MG63 (cell line): ENCODE measurements at regions not wholly inside any gene's neighbourhood (a gene's known extent, or its start where the extent isn't known, plus 50 kb on each side); places are given as distances from the start of the nearest gene placed in this dataset.
A peak's percentile ranks its signal among the peaks of the same experiment; 100 is the strongest.

Source experiments
- DNase-seq: peaks from one replicate; pipeline ENCODE4 v3.0.0-alpha.2; 2020
- H3K27me3 ChIP-seq: fragments of 250-450 bp; sonication (Bioruptor Pico); 2 replicates; pipeline ENCODE4 v1.5.1; 2020; ENCODE audit warnings: mild to moderate bottlenecking, moderate library complexity
- H3K36me3 ChIP-seq: fragments of 250-450 bp; sonication (Bioruptor Pico); 2 replicates; pipeline ENCODE4 v1.5.1; 2020; ENCODE audit warnings: mild to moderate bottlenecking, moderate library complexity
- H3K4me3 ChIP-seq: fragments of 250-450 bp; sonication (Bioruptor Pico); 2 replicates; pipeline ENCODE4 v1.5.1; 2020; ENCODE audit warnings: mild to moderate bottlenecking, moderate library complexity
- H3K9me3 ChIP-seq: fragments of 250-450 bp; sonication (Bioruptor Pico); 2 replicates; pipeline ENCODE4 v1.5.1; 2020; ENCODE audit warnings: mild to moderate bottlenecking, moderate library complexity

DNA sequence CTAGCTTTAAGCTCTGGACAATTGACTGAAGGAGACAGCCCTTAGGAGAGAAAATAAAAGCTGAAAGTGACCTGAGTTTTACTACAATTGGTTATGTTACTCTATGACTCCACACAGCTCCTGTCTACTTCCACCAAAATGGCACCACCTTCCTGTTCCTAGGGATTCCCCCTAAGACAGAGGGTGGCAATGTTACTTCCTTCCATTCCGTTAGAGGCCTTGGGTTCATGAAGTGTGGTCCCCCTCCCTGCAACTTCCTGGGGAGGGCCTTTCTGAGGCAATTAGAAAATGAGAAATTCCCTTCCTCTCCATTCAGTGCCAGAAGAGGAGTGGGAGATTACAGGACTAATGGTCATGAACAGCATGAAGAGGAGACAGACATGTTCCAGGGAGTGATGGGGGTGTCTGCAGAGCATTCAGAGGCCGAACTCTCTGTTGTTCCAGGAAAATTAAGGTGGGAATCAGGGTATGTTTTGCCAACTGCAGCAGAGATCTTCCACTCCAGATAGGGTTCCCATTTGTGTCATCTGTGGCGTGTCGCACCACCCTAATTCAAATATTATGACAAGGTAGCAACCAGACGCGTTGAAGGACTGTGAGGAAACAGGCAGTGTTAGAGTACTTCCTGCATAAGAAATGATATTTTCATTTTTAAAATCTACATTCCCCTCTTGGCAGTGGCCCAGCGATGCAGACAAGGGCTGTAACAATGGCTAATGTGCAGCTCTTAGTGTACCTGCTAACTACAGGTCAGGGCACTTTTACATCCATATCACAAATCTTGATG, 53.1 kb upstream of the TRIM67 start:
- H3K27me3 ChIP-seq: peaks cover 7% of the 10 kb centered on the region
- DNase-seq: no peak
- no peaks in the 10 kb centered on the region for H3K36me3 ChIP-seq
- no peaks in the 10 kb centered on the region for H3K9me3 ChIP-seq
- no peak overlapping the region for H3K4me3 ChIP-seq

DNA sequence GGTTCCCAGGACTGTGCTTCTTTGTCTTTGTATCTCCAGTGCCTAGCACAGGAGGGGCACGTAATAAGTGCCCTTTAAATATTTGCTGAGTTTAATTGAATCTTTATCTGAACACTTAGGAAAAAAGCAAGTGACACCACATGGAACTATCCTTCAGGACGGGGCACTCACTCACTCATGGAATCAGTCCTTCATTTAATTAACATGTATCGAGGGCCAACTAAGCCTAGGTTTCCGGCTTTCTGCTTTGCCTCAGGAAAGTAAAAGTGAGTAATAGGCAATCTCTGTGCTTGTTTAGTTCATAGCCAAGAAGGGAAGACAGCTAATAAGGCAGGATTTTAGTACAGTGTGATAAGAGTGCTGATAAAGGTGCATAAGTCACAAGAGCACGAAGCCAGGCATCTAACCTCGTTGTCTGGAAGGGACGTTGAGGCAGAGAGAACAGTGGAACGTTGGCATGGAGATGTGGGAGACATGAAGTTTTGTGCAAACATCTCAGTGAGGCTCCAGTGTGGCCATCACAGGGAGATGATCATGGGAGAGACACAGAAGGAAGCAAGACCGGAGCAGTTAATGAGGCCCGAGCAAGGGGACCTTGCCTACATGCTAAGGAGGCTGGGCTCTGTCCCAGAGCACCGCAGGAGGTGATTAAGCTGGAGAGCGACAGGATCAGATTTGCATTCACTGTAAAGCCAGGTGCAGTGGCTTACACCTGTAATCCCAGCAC, 54.1 kb upstream of the TRIM67 start:
- Histone ChIP-seq H3K36me3 (no peaks in the 10 kb centered on the region), H3K27me3 (no peaks in the 10 kb centered on the region; the same call in 1 of the 2 replicates), H3K4me3 (no peak overlapping the region), H3K9me3 (no peaks in the 10 kb centered on the region)
- no peak for DNase-seq

DNA sequence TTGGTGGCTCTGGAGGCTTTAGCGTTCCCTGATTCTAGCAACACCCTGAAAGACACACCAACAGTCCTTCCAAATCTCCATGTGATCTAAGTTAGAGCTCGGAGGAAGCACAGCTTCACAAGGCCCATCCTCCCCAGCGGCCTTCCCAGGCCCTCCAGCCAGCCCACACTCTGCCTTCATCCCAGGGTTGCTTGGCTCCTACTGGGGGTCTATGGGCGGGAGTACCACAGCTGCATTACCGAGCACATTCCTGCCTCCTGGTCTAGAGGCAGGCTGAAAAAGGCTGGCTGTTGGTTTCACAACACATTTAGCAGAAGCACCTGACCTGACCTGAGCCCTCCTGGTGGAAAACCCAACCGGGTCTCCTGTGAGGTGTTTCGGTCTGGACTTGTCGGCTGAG, 54.7 kb upstream of the TRIM67 start:
- no peaks in the 10 kb centered on the region for H3K27me3 ChIP-seq
- H3K9me3 ChIP-seq: no peaks in the 10 kb centered on the region
- DNase-seq: no peak
- H3K36me3 ChIP-seq: no peaks in the 10 kb centered on the region
- H3K4me3 ChIP-seq: no peak overlapping the region

DNA sequence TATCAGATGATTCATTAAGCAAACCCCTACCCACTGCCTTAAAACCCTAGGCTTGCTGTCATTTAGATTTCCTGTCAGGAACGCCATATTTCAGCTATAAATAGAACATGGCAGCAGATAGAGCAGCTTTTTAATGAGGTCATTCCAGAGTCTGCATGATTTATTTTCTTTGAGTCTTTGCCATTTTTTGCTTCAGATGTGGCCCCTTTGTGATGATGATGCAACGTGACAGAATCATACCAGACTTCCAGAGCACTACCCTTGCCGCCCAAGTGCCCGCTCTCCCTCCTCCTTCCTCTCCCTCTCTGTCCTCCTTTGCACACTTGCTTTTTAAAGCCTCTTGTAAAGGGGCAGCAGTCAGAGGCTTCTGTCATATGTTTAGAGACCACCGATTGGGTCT, 55.5 kb upstream of the TRIM67 start:
- peak; percentile 42 for DNase-seq
- no peaks in the 10 kb centered on the region for H3K36me3 ChIP-seq
- H3K9me3 ChIP-seq: no peaks in the 10 kb centered on the region
- no peaks in the 10 kb centered on the region for H3K27me3 ChIP-seq
- no peak overlapping the region for H3K4me3 ChIP-seq

DNA sequence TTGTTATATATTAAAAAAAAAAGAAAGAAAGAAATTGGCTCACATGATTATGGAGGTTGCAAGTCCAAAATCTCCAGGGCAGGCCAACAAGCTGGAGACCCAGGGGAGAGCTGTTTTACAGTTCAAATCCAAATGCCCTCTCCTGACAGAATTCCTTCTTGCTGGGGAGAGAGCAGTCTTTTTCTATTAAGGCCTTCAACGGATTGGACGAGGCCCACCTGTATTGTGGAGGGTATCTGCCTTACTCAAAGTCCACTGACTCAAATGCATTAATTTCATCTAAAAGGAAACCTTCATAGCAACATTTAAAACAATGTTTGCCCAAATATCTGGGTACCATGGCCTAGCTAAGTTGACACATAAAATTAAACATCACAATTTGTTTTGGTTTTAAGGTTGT, 56.9 kb upstream of the TRIM67 start:
- H3K36me3 ChIP-seq: no peaks in the 10 kb centered on the region
- no peaks in the 10 kb centered on the region for H3K27me3 ChIP-seq
- H3K9me3 ChIP-seq: no peaks in the 10 kb centered on the region
- H3K4me3 ChIP-seq: no peak overlapping the region
- DNase-seq: no peak

DNA sequence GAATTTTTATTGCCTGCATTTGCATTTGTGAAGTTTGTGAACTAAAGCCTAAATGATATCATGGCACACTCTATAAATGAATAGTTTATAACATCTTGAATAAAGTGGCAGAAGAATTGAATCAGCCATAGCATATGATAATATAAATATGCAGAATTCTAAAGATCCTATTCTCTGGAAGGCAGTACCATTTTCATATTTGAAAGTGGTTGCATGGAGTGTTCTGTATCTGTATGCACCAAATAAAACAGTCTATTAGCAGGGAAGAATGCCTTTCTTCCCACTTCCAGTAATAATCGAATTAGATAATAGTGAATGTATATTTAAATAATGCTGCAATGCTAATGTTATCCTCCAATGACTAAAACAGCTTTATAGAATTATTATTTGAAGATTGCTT, 57.9 kb upstream of the TRIM67 start:
- no peaks in the 10 kb centered on the region for H3K27me3 ChIP-seq

GRCh38 chr1:231099996-231100767, 60.1 kb upstream of the FAM89A start:
- H3K36me3 ChIP-seq: no peaks in the 10 kb centered on the region
- H3K9me3 ChIP-seq: no peaks in the 10 kb centered on the region
- no peak overlapping the region for H3K4me3 ChIP-seq
- peaks cover 2% of the 10 kb centered on the region for H3K27me3 ChIP-seq
- no peak for DNase-seq

More for the DNA sequence above, 57.9 kb upstream of the TRIM67 start:
- H3K4me3 ChIP-seq: no peak overlapping the region
- H3K36me3 ChIP-seq: no peaks in the 10 kb centered on the region
- no peak for DNase-seq
- no peaks in the 10 kb centered on the region for H3K9me3 ChIP-seq

GRCh38 chr1:231099311-231099710, 59.3 kb upstream of the FAM89A start:
- Histone ChIP-seq H3K9me3 (no peaks in the 10 kb centered on the region), H3K27me3 (peaks cover 10% of the 10 kb centered on the region), H3K4me3 (no peak overlapping the region), H3K36me3 (no peaks in the 10 kb centered on the region)
- no peak for DNase-seq

- no peak overlapping the region for H3K4me3 ChIP-seq
- no peaks in the 10 kb centered on the region for H3K36me3 ChIP-seq
- no peaks in the 10 kb centered on the region for H3K9me3 ChIP-seq
- H3K27me3 ChIP-seq: peaks cover 16% of the 10 kb centered on the region
- no peak for DNase-seq
Observed at GRCh38 chr1:231095595-231095994, 55.5 kb upstream of the FAM89A start.

DNA sequence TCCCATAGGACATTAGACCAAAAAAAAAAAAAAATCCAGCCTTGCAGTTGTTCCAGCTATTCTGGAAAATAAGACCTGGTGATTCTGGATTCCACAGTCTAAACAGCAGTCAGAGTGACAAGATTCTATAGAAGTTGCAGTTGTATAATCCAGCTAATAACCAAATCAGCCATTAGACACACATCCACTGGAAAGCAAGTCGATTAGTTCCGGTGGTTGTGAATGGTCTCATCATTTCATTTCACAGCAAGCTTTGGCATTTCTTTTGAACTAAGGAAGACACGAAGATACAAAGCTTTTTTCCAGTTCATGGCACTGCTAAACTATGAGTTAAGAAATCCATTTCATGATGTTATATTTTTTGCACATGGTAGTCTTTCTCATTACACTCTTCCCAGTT, 54.4 kb upstream of the FAM89A start:
- Histone ChIP-seq H3K27me3 (peaks cover 16% of the 10 kb centered on the region), H3K4me3 (no peak overlapping the region), H3K36me3 (no peaks in the 10 kb centered on the region), H3K9me3 (no peaks in the 10 kb centered on the region)
- no peak for DNase-seq

DNA sequence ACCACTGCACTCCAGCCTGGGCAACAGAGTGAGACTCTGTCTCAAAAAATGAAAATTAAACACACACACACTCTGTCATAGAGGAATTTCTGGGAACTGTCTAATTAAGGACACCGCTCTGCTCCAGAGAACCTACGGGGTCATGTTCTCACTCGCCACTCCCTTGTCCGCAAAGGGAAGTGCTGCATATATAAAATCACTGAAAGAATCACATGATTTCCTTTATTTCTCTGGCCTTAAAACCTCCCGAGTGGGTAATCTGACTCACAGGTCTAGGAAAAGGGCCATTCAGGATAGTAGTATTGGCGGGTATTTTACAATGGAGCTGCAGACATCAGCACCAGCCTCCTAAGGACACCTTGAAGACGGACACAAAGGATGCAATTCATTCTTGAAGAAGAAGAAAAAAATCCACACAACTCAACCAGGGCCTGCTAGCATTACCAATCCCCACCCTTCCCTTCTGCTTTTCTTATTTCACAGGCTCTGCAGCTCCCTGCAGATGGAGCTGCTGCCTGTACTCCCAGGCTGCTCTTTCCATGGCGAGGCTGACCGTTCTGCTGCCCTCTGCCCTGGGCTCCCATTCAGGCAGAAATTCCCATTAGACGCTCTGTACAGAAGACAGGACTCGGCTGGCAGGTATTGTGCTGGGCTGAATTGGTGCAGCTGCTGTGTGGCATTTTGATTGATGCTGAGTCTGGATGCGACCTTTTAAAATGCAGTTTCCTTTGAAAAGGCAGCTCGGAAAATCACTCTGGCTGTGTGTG, 53.3 kb upstream of the FAM89A start:
- no peaks in the 10 kb centered on the region for H3K36me3 ChIP-seq
- peaks cover 15% of the 10 kb centered on the region for H3K27me3 ChIP-seq
- DNase-seq: no peak
- H3K9me3 ChIP-seq: no peaks in the 10 kb centered on the region
- H3K4me3 ChIP-seq: no peak overlapping the region

DNA sequence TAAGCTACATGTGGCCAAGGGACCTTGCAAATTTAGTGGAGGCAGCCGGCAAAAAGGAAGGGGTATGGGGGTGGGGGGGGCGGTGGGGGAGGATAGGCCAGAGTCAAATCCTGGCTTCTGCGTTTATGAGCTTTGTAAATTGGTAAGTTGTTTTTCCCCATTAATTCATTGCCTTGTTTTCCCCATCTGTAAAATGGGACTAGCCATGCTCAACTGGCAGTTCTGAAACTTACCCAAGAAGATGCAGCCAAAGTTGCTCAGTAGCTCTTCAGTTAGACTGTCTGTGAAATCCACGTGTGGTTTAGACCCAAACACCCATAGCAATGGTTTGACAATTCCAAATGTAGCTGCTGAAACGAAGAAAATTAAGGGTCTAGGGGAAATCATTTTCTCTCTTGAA, 52.3 kb upstream of the FAM89A start:
- Histone ChIP-seq H3K27me3 (peaks cover 15% of the 10 kb centered on the region), H3K4me3 (no peak overlapping the region), H3K36me3 (no peaks in the 10 kb centered on the region), H3K9me3 (no peaks in the 10 kb centered on the region)
- DNase-seq: no peak

GRCh38 chr1:231091831-231092301, 51.8 kb upstream of the FAM89A start:
- Histone ChIP-seq H3K27me3 (peaks cover 18% of the 10 kb centered on the region), H3K4me3 (no peak overlapping the region), H3K36me3 (no peaks in the 10 kb centered on the region), H3K9me3 (no peaks in the 10 kb centered on the region)
- DNase-seq: peak; percentile 27

DNA sequence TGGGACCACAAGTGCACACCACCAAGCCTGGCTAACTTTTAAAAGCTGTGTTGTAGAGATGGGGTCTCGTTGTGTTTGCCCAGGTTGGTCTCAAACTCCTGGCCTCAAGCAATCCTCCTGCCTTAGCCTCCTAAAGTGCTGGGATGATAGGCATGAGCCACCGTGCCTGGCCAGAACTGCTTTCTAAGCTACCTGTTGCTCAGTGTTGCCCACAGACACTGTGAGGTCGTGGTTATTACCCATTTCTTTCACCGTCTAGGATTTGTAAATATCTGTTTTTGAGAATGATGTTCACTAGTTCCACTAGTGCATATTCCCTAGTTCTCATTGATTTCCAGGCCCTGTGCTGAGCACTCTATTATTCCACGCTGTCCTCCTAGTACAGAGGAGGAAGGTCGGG, 51.4 kb upstream of the FAM89A start:
- H3K36me3 ChIP-seq: no peaks in the 10 kb centered on the region
- H3K4me3 ChIP-seq: no peak overlapping the region
- no peak for DNase-seq
- no peaks in the 10 kb centered on the region for H3K9me3 ChIP-seq
- peaks cover 20% of the 10 kb centered on the region for H3K27me3 ChIP-seq
